Right lung (tissue), 2 donors: ENCODE measurements at regions not wholly inside any gene's neighbourhood (a gene's known extent, or its start where the extent isn't known, plus 50 kb on each side); places are given as distances from the start of the nearest gene placed in this dataset.

Experiments
- DNase-seq, 2 donors: peaks; one replicate each; pipeline ENCODE4 v3.0.0-alpha.2; 2013

DNA sequence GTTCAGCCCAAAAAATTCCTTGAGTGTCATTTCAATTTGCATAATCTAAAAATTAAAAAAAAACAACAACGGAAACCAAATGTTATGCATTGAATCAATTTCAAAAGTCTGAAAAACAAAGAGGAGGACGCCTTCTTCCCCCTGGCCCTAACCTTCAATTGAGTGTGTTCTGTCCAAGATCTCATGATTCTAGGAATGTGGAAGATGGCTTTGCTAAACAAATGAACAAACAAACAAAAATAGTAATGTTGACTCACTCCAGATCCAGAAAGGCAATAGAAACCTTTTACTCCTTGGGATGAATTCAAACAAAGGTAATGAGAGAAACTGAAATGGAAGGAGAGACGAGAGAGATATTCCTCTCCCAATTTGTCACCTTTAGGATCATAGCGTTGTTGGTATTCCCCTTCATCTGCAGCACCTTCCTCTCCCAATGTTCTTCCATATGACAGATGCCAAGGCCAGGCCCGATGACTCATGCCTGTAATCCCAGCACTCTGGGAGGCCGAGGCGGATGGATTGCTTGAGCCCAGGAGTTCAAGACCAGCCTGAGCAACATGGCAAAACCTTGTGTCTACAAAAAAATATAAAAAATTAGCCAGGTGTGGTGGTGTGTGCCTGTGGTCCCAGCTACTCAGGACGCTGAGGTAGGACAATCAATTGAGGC lies 109.2 kb upstream of the ADGRF1 start:
- no peak for DNase-seq

DNA sequence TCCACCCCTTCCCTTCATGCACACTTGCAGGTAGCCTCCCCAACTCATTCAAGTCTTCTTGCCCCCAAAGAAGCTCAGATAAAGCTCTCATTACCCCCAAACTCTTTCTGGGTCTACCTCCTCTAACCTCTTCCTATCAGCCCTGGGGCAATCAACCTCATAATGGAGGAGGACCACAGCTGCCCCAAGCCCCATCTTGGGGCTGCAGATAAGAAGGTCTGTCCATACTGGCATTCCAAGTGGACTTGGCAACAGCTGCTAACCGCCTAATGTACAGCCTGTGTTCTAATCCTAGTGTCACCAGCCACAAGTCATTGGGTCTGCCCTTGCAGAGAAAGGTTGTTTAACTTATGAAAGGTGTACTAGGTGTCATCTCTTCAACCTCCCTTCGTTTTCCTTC lies 107.4 kb upstream of the ADGRF1 start:
- no peak for DNase-seq

GRCh38 chr6:47149066-47149465 lies 106.9 kb upstream of the ADGRF1 start:
- no peak for DNase-seq

- no peak for DNase-seq
These were observed 105.8 kb upstream of the ADGRF1 start for GRCh38 chr6:47147836-47148344.

GRCh38 chr6:47147175-47147727 lies 105.1 kb upstream of the ADGRF1 start:
- no peak for DNase-seq

DNA sequence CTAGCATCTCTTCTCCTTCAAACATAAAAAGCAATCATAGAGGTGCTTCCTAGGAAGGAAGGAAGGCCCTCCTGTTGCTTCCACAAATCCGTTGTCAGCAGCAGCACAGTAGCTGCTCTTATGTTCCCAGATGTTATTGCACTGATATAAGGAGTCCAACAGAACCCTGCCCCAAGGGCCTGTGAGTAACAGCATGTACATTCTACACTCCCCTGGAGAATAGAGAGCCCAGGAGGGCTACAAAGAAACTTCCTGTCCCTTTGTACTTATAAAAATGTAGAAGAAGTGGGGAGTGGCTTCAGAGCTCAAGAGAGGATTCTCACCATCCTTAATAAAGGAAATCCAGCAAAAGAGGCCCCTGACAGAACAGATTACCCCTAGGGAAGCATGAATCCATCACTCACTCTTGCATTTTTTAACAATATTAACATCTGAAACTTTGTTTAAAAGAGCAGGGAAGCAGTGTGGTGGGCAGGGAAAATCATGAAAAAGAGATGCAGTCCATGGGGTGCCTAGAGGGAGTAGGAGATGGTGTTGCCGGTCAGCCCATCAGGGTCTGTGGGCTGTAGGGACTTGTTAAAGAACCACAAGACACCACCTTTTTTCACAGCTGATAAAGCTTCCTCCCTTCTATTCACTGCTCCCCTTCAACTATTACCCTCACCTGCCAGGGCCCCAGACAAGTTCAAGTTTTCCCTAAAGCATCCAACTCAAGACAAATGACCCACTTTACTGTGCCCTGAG lies 104.5 kb upstream of the ADGRF1 start:
- DNase-seq = no peak

- no peak for DNase-seq
These were observed 103.1 kb upstream of the ADGRF1 start for GRCh38 chr6:47145212-47145611.

DNA sequence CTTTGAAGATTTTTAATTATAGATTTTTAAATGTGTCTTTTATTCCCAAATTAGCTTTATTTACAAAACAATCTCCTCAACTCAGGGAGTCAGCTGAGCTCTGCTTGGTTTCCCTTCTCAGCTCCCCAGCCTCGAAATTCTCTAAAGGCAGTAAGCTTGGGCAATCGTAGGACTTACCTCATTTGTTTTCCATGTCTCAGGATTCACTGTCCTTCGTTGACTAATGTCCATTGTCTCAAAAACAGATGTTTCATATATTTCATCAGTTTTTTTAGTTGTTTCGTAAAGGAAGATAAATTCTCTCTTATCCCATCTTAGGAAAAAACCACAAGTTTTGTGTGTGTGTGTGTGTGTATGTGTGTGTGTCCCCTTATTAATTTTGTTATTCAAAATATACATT lies 102.2 kb upstream of the ADGRF1 start:
- DNase-seq = no peak

DNA sequence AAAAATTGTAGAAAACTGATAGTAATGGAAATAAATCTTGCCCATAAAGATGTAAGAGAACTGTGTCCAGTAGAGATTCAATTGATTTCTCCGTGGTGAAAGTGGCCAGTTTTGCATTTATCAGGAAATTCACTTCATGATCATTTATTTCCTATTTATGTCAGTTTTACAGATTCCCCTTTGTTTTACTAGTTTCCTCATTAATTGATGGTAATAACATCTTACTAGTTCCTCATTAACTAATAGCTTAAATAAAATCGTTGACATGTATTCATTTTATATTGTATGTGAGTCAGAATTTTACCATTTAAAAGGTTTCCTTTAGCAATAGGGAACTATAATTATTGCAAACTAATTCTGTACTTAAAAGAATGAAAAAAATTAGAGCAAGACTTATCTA lies 99.8 kb upstream of the ADGRF1 start:
- no peak for DNase-seq

DNA sequence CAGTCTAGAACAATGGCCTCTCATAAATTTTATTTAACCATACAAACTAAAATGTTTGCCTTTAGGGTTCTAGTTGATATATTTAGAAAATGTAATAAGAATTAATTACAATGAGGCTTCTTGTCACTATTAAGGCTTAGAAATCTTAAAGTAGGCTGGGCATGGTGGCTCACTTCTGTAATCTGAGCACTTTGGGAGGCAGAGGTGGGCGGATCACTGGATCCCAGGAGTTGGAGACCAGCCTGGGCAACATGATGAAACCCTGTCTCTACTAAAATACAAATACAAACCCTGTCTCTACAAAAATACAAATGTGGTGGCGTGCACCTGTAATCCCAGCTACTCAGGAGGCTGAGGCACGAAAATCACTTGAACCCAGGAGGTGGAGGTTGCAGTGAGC lies 99.0 kb upstream of the ADGRF1 start:
- DNase-seq = no peak

GRCh38 chr6:47138046-47138445 lies 95.9 kb upstream of the ADGRF1 start:
- DNase-seq = no peak

- no peak for DNase-seq
These were observed 94.9 kb upstream of the ADGRF1 start for GRCh38 chr6:47137073-47137472.

DNA sequence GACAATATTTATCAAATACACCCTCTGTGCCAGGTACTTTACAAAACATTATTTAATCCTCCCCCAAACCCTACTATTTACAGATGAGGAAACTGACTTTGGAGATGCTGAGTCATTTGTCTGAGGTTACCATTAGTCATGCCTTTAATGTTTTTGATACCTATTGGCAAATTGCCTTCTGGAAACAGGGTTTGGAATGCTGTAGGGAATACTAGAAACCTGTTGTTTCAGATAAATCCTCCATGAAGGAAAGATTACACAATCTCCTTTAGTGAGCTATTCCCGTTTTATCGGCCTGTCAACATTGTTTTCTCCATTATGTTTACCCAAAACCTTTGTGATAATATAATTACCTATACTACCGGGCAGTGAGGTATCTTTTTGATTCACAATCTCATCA lies 93.6 kb upstream of the ADGRF1 start:
- DNase-seq = no peak

DNA sequence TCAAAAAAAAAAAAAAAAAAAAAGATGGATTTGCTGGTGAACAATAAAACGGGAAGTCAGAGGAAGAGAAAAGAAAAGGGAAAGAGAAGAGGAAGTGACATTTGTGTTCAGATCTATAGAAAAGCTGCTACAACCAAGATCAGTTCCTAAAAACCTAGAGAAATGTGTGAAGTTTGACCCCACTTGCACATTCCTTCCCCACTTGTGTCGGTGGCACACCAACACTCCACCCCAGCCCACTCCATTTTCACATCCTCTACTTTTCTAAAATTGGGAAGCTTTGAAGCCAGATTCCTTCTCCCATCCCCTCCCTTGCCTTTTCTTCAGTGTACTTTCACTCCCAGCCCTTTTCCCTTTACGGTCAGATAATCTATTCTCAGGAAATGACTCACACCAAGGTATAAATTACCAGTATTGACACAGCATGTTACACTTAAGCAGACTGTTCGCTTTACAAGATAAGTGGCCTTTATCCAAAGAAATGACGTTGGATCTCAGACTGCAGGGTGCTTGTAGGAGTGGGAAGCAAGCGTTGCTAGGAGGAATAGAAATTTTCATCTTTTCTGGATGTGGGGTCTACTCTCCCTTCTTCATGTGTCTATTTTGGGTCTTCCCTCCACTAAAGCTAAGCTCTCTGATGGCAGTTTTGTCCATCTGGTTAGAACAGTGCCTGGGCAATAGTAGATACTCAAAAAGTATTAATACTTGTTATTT lies 92.5 kb upstream of the ADGRF1 start:
- peak; percentile 42 to 43 for DNase-seq

DNA sequence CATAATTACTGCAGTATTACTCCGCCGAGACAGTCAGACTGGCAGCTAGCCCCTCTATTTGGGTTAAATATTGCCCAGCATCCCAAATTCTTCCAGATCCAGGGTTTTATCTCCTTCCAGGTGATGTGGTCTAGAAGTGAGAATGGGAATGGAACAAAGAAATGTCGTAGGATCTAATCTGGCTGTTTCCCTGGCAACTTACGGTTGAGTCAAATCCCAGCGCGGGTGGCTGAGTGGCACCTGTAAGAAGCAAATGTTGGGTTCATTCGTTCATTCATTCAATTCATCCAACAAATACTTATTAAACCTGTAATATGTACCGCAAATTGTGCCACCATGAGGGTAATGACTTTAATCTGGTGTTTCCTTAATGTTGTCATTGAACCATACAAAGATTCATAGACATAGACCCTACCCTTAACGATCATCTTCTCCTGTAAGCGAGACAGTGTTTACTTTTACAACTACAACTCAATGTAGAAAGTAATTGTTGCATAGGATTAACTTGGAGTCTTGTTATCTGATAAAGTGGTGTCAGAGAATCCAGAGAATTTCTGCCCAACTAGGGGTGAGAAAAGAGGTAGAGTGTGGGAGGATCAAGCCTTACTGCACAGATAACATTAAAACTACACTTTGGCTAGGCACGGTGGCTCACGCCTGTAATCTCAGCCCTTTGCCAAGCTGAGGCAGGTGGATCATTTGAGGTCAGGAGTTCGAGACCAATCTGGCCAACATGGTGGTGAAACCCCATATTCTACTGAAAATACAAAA lies 91.3 kb upstream of the ADGRF1 start:
- DNase-seq = no peak

- no peak for DNase-seq
These were observed 90.6 kb upstream of the ADGRF1 start for GRCh38 chr6:47132724-47133123.

GRCh38 chr6:47131773-47132172 lies 89.6 kb upstream of the ADGRF1 start:
- DNase-seq = no peak

- DNase-seq = peak; percentile 42 to 59
These were observed 88.0 kb upstream of the ADGRF1 start for GRCh38 chr6:47130086-47130485.

DNA sequence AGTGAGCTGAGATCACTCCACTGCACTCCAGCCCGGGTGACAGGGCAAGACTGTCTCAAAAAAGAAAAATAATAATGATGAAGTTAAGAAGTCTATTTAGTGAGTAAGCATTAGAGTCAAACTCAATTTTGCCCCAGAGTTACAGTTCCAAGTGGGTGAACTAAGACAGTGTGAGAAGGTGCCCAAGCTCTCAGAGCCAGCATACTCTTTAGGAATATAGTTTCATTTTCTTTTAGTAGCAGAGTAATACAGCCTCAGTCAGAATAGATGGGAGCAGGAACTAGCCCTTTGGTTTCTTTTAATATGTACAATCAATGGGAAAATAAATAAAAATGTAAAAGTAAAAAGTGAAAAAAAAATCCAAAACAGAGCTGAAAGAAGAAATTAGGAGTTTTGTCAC lies 87.0 kb upstream of the ADGRF1 start:
- DNase-seq = no peak

GRCh38 chr6:47126647-47127391 lies 84.7 kb upstream of the ADGRF1 start:
- no peak for DNase-seq

DNA sequence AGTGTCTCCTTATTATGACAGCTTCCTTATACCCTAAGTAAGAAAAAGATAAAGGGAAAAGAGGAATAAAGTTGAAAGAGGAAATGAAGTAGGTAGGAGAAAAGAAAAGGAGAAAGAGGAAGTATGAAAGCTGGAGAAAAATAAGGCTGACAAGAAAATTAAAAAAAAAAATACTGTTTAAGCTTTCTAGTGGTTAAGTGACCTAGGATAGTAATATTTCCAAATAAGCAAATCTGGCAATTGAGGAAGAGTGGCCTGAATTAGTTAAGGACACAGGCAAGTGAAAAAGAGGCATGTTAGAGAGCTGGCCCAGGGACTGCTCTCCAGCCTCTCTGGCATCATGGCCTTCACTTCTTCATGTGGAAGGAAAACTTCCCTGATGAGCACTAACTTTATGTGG lies 76.5 kb upstream of the ADGRF1 start:
- no peak for DNase-seq
